ENCODE measurements at regions not wholly inside any gene's neighbourhood (a gene's known extent, or its start where the extent isn't known, plus 50 kb on each side); places are given as distances from the start of the nearest gene placed in this dataset.
A peak's percentile ranks its signal among the peaks of the same experiment; 100 is the strongest.

DNA sequence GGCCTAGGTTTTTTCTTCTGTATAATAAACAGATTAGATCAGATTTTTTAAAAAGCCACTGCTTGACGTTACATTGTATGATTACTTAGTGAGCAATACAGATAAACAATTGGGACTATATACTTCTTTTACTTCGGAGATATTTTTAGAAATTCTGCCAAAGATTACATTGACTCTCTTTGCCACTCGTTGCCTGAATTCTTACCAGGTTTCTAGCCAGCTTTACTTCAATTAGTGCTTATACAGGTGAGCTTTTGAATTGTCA is 156.6 kb downstream of the HAUS1 start:
- Histone ChIP-seq H3K4me2 (ENCODE audit: low read length) (peak overlapping the region; percentile 58), H3K9ac (ENCODE audit: low read length) (peak overlapping the region; percentile 57), H3K4me3 (ENCODE audit: insufficient read depth, low read depth, low read length) (no peak overlapping the region), H3K4me1 (ENCODE audit: insufficient read depth, low read length) (peaks cover 37% of the 10 kb centered on the region), H4K20me1 (ENCODE audit: insufficient read depth, low read length) (no peaks in the 10 kb centered on the region), H2AFZ (ENCODE audit: low read depth, low read length) (no peak overlapping the region), H3K27ac (ENCODE audit: low read depth, low read length) (peak overlapping the region; percentile 87), H3K79me2 (ENCODE audit: insufficient read depth, low read length) (peaks cover 35% of the 10 kb centered on the region), H3K9me3 (ENCODE audit: insufficient read depth, low read depth, low read length) (no peaks in the 10 kb centered on the region), H3K27me3 (ENCODE audit: insufficient read depth, low read length) (no peaks in the 10 kb centered on the region), H3K36me3 (ENCODE audit: insufficient read depth, low read length) (peaks cover 10% of the 10 kb centered on the region)
- peak overlapping the region; percentile 0 for H3K4me3 Mint-ChIP-seq (ENCODE audit: unreplicated experiment)
- H3K4me1 Mint-ChIP-seq (ENCODE audit: low read depth, unreplicated experiment), result peaks cover 63% of the 10 kb centered on the region
- peak; percentile 39 for DNase-seq (ENCODE audit: low read depth)
- H3K36me3 Mint-ChIP-seq (ENCODE audit: low read depth, unreplicated experiment), result peaks cover 9% of the 10 kb centered on the region
- no peak for FAIRE-seq
- no peaks in the 10 kb centered on the region for H3K27me3 Mint-ChIP-seq (ENCODE audit: low read depth, unreplicated experiment)
- no peaks in the 10 kb centered on the region for H3K9me3 Mint-ChIP-seq (ENCODE audit: unreplicated experiment)
- TF ChIP-seq, protein P1, sequence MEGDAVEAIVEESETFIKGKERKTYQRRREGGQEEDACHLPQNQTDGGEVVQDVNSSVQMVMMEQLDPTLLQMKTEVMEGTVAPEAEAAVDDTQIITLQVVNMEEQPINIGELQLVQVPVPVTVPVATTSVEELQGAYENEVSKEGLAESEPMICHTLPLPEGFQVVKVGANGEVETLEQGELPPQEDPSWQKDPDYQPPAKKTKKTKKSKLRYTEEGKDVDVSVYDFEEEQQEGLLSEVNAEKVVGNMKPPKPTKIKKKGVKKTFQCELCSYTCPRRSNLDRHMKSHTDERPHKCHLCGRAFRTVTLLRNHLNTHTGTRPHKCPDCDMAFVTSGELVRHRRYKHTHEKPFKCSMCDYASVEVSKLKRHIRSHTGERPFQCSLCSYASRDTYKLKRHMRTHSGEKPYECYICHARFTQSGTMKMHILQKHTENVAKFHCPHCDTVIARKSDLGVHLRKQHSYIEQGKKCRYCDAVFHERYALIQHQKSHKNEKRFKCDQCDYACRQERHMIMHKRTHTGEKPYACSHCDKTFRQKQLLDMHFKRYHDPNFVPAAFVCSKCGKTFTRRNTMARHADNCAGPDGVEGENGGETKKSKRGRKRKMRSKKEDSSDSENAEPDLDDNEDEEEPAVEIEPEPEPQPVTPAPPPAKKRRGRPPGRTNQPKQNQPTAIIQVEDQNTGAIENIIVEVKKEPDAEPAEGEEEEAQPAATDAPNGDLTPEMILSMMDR (IDR thresholded peaks at IDR 0.05; ENCODE audit: insufficient read depth, low read depth, low read length), result no peak
- TF ChIP-seq EZH2 (IDR thresholded peaks at IDR 0.05; ENCODE audit: insufficient read depth, low read length), result no peak
- H3K27ac Mint-ChIP-seq (ENCODE audit: unreplicated experiment), result peak overlapping the region; percentile 89

DNA sequence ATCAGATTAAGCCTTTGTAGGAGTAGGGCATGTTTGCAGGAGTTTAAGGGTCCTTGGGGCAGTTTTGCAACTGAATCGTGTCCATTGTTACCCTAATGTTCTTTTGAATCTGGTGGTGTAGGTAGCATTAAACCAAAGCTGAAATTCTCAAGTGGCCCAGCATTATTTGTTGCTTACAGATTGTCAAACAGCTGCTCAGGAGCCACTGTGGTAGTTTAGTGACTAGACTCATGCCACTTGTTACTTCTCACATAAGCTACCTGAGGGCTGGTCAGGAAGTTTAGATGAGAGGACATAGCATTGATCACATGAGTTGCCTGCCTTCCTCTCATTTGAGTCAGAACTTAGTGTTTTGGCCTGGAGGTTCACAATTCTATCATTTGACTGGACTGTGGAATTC is 157.6 kb downstream of the HAUS1 start:
- Mint-ChIP-seq H3K27ac (ENCODE audit: unreplicated experiment) (peak overlapping the region; percentile 63), H3K9me3 (ENCODE audit: unreplicated experiment) (no peaks in the 10 kb centered on the region), H3K4me3 (ENCODE audit: unreplicated experiment) (no peak overlapping the region), H3K36me3 (ENCODE audit: low read depth, unreplicated experiment) (peaks cover 9% of the 10 kb centered on the region), H3K4me1 (ENCODE audit: low read depth, unreplicated experiment) (peaks cover 60% of the 10 kb centered on the region), H3K27me3 (ENCODE audit: low read depth, unreplicated experiment) (no peaks in the 10 kb centered on the region)
- no peak overlapping the region for H3K4me3 ChIP-seq (ENCODE audit: insufficient read depth, low read depth, low read length)
- no peaks in the 10 kb centered on the region for H4K20me1 ChIP-seq (ENCODE audit: insufficient read depth, low read length)
- no peak overlapping the region for H2AFZ ChIP-seq (ENCODE audit: low read depth, low read length)
- H3K79me2 ChIP-seq (ENCODE audit: insufficient read depth, low read length), result peaks cover 35% of the 10 kb centered on the region
- no peaks in the 10 kb centered on the region for H3K27me3 ChIP-seq (ENCODE audit: insufficient read depth, low read length)
- H3K9ac ChIP-seq (ENCODE audit: low read length), result no peak overlapping the region
- FAIRE-seq (no peak), DNase-seq (ENCODE audit: low read depth) (peak; percentile 28)
- H3K4me2 ChIP-seq (ENCODE audit: low read length), result no peak overlapping the region
- peaks cover 10% of the 10 kb centered on the region for H3K36me3 ChIP-seq (ENCODE audit: insufficient read depth, low read length)
- no peaks in the 10 kb centered on the region for H3K9me3 ChIP-seq (ENCODE audit: insufficient read depth, low read depth, low read length)
- H3K4me1 ChIP-seq (ENCODE audit: insufficient read depth, low read length), result peaks cover 37% of the 10 kb centered on the region
- TF ChIP-seq, protein P1 (IDR thresholded peaks at IDR 0.05; ENCODE audit: insufficient read depth, low read depth, low read length), result no peak
- TF ChIP-seq EZH2 (IDR thresholded peaks at IDR 0.05; ENCODE audit: insufficient read depth, low read length), result no peak
- H3K27ac ChIP-seq (ENCODE audit: low read depth, low read length), result no peak overlapping the region

DNA sequence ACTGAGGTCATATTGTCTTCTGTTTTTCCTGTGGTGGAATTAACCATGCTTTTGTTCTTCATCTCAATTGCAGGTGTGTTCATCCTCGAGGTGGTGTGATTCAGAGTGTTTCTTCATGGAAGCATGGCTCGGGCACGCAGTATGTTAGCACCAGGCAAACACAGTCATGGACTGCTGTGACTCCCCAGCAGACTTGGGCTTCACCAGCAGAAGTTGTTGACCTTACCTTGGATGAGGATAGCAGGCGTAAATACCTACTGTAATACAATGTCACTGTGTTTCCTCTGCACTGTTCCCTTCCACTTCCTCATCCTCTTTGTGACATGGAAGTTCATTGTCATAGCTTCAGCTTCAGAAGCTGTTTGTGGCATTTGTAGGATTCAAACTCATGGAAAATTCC is 158.7 kb downstream of the HAUS1 start:
- FAIRE-seq, result no peak

More for the DNA sequence above, 158.7 kb downstream of the HAUS1 start:
- Mint-ChIP-seq H3K4me3 (ENCODE audit: unreplicated experiment) (peak overlapping the region; percentile 34), H3K27me3 (ENCODE audit: low read depth, unreplicated experiment) (no peaks in the 10 kb centered on the region), H3K36me3 (ENCODE audit: low read depth, unreplicated experiment) (peaks cover 7% of the 10 kb centered on the region), H3K27ac (ENCODE audit: unreplicated experiment) (peak overlapping the region; percentile 63), H3K4me1 (ENCODE audit: low read depth, unreplicated experiment) (peaks cover 57% of the 10 kb centered on the region), H3K9me3 (ENCODE audit: unreplicated experiment) (no peaks in the 10 kb centered on the region)
- Histone ChIP-seq H3K36me3 (ENCODE audit: insufficient read depth, low read length) (peaks cover 12% of the 10 kb centered on the region), H3K9me3 (ENCODE audit: insufficient read depth, low read depth, low read length) (no peaks in the 10 kb centered on the region), H3K9ac (ENCODE audit: low read length) (no peak overlapping the region), H3K4me3 (ENCODE audit: insufficient read depth, low read depth, low read length) (no peak overlapping the region), H2AFZ (ENCODE audit: low read depth, low read length) (no peak overlapping the region), H3K4me1 (ENCODE audit: insufficient read depth, low read length) (peaks cover 37% of the 10 kb centered on the region), H3K4me2 (ENCODE audit: low read length) (no peak overlapping the region), H3K79me2 (ENCODE audit: insufficient read depth, low read length) (peaks cover 29% of the 10 kb centered on the region), H3K27me3 (ENCODE audit: insufficient read depth, low read length) (no peaks in the 10 kb centered on the region), H4K20me1 (ENCODE audit: insufficient read depth, low read length) (no peaks in the 10 kb centered on the region), H3K27ac (ENCODE audit: low read depth, low read length) (no peak overlapping the region)
- TF ChIP-seq EZH2 (IDR thresholded peaks at IDR 0.05; ENCODE audit: insufficient read depth, low read length), result no peak
- TF ChIP-seq, protein P1 (IDR thresholded peaks at IDR 0.05; ENCODE audit: insufficient read depth, low read depth, low read length), result no peak
- no peak for DNase-seq (ENCODE audit: low read depth)

All from astrocyte (in vitro differentiated cells and primary cell).